ENCODE measurements at regions not wholly inside any gene's neighbourhood (a gene's known extent, or its start where the extent isn't known, plus 50 kb on each side); places are given as distances from the start of the nearest gene placed in this dataset.

GRCh38 chr18:65257149-65257548, 493.7 kb upstream of the CDH7 start:
- no peak for DNase-seq
- Histone ChIP-seq H3K9me3 (no peaks in the 10 kb centered on the region), H3K27me3 (no peaks in the 10 kb centered on the region), H3K36me3 (no peaks in the 10 kb centered on the region), H3K4me3 (no peak overlapping the region), H3K27ac (no peak overlapping the region), H3K4me1 (no peaks in the 10 kb centered on the region)
- TF ChIP-seq, protein P1, sequence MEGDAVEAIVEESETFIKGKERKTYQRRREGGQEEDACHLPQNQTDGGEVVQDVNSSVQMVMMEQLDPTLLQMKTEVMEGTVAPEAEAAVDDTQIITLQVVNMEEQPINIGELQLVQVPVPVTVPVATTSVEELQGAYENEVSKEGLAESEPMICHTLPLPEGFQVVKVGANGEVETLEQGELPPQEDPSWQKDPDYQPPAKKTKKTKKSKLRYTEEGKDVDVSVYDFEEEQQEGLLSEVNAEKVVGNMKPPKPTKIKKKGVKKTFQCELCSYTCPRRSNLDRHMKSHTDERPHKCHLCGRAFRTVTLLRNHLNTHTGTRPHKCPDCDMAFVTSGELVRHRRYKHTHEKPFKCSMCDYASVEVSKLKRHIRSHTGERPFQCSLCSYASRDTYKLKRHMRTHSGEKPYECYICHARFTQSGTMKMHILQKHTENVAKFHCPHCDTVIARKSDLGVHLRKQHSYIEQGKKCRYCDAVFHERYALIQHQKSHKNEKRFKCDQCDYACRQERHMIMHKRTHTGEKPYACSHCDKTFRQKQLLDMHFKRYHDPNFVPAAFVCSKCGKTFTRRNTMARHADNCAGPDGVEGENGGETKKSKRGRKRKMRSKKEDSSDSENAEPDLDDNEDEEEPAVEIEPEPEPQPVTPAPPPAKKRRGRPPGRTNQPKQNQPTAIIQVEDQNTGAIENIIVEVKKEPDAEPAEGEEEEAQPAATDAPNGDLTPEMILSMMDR (IDR thresholded peaks at IDR 0.05): no peak
- no peak for TF ChIP-seq POLR2A (IDR thresholded peaks at IDR 0.05)
- intact Hi-C loops (cut with DNase I; ENCODE audit: low total_unique reads): no loop called here

DNA sequence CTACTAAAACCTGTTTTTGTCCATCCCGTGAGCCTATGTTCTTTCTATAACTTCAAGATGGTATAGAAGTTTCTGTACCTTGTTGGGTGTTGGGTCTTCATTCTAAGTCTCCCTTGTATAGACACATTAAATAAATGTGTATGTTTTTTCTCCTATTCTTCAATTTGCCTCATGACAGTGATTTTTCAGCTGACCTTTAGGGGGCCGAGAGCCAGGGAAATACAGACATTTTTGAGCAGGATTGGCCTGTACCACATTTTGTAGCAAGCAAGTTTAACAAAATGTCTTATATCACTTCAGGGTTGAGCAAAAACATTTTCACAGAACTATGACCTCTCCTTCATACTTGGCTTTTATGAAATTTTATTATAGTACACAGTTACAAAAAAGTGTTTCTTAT, 495.4 kb upstream of the CDH7 start:
- Histone ChIP-seq H3K27ac (no peak overlapping the region), H3K9me3 (no peaks in the 10 kb centered on the region), H3K4me1 (no peaks in the 10 kb centered on the region), H3K4me3 (no peak overlapping the region), H3K27me3 (no peaks in the 10 kb centered on the region), H3K36me3 (no peaks in the 10 kb centered on the region)
- TF ChIP-seq, protein P1 (IDR thresholded peaks at IDR 0.05): no peak
- TF ChIP-seq POLR2A (IDR thresholded peaks at IDR 0.05): no peak
- intact Hi-C loops (cut with DNase I; ENCODE audit: low total_unique reads): no loop called here
- DNase-seq: no peak

- TF ChIP-seq, protein P1 (IDR thresholded peaks at IDR 0.05): no peak
- no peak for TF ChIP-seq POLR2A (IDR thresholded peaks at IDR 0.05)
- no peaks in the 10 kb centered on the region for H3K9me3 ChIP-seq
- intact Hi-C loops (cut with DNase I; ENCODE audit: low total_unique reads): no loop called here
- no peak overlapping the region for H3K27ac ChIP-seq
- H3K4me3 ChIP-seq: no peak overlapping the region
- H3K27me3 ChIP-seq: no peaks in the 10 kb centered on the region
- no peaks in the 10 kb centered on the region for H3K36me3 ChIP-seq
- no peaks in the 10 kb centered on the region for H3K4me1 ChIP-seq
- no peak for DNase-seq
These were observed 511.0 kb upstream of the CDH7 start for GRCh38 chr18:65239787-65240186.

DNA sequence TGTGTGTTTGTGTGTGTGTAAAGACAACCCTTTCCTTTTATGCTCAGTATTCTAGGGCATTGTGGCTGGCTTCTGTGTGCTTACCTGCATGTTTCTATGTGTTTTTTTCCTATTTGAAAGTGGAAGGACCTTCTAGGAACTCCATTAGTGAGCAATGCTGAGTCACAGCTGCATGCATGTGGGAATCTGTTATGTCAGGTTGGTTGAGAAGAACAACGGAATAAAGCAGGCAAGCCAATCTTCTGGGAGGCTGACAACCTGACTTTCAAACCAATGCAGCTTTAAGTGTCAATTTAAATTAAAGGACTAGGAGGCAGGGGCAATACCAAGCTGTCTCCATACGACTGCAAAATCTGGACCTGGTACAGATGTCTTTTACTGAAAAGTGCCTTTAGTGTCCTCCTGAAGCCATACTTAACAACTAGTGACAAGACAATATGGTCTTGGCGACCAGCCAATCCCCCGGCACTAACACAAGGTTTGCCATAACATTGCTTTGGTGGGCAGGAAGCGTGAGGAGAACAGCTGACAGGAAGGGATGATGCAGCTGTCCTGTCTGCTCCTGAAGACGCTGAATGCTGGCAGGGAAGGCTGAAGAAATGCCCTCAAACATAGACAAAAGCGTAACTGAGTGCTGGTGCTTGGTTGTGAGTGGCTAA, 514.7 kb upstream of the CDH7 start:
- Histone ChIP-seq H3K36me3 (no peaks in the 10 kb centered on the region), H3K27ac (no peak overlapping the region), H3K4me3 (no peak overlapping the region), H3K9me3 (no peaks in the 10 kb centered on the region), H3K4me1 (no peaks in the 10 kb centered on the region), H3K27me3 (no peaks in the 10 kb centered on the region)
- intact Hi-C loops (cut with DNase I; ENCODE audit: low total_unique reads): no loop called here
- no peak for TF ChIP-seq POLR2A (IDR thresholded peaks at IDR 0.05)
- TF ChIP-seq, protein P1 (IDR thresholded peaks at IDR 0.05): no peak
- peak in 1 of 2 donors; percentile 13 for DNase-seq

- no peak for TF ChIP-seq POLR2A (IDR thresholded peaks at IDR 0.05)
- TF ChIP-seq, protein P1 (IDR thresholded peaks at IDR 0.05): no peak
- H3K4me3 ChIP-seq: no peak overlapping the region
- intact Hi-C loops (cut with DNase I; ENCODE audit: low total_unique reads): no loop called here
- no peaks in the 10 kb centered on the region for H3K27me3 ChIP-seq
- no peak for DNase-seq
- H3K27ac ChIP-seq: no peak overlapping the region
- H3K9me3 ChIP-seq: no peaks in the 10 kb centered on the region
- H3K36me3 ChIP-seq: no peaks in the 10 kb centered on the region
- H3K4me1 ChIP-seq: no peaks in the 10 kb centered on the region
These were observed 520.5 kb upstream of the CDH7 start for GRCh38 chr18:65230311-65230710.
